Right ventricle myocardium superior (tissue), 1 donor: ENCODE measurements at regions not wholly inside any gene's neighbourhood (a gene's known extent, or its start where the extent isn't known, plus 50 kb on each side); places are given as distances from the start of the nearest gene placed in this dataset.

ENCODE experiments used
- ATAC-seq: fragments of 200-7000 bp; cut with Tn5 transposase; one replicate; pipeline ENCODE4 v1.9.1; 2020; ENCODE audit warnings: mild to moderate bottlenecking; ENCODE audit not compliant: poor library complexity
- DNase-seq: peaks from one replicate; pipeline ENCODE4 v3.0.0-alpha.2; 2020
- intact Hi-C: fragments of 100-400 bp; cut with DNase I; formaldehyde crosslinking; loops from one replicate; pipeline ENCODE4 v1.11.2; 2022
- donor health status: DM: no; HTN: yes; CAD: no; lungs with severe emphysema.

DNA sequence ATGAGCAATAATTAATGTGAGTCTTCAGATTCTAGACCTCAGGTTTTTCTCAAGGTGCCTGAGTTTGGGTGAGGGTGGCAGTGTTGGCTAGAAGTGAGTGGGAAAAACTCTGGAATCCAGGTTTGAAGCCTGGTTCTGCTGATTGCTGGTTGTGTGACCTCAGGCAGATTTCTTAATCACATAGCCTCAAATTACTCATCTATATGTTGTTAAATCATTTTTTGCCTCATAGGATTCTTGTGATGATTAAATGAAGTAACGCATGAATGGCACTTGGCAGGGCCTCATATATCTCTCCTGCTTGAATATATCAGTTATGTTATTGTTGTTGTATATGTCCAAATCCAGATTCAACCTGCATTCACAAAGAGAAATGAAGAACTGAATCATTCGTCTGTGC, 60.5 kb downstream of the NR2F2 start:
- no peak for DNase-seq
- no peak for ATAC-seq
- intact Hi-C loops: no loop called here

DNA sequence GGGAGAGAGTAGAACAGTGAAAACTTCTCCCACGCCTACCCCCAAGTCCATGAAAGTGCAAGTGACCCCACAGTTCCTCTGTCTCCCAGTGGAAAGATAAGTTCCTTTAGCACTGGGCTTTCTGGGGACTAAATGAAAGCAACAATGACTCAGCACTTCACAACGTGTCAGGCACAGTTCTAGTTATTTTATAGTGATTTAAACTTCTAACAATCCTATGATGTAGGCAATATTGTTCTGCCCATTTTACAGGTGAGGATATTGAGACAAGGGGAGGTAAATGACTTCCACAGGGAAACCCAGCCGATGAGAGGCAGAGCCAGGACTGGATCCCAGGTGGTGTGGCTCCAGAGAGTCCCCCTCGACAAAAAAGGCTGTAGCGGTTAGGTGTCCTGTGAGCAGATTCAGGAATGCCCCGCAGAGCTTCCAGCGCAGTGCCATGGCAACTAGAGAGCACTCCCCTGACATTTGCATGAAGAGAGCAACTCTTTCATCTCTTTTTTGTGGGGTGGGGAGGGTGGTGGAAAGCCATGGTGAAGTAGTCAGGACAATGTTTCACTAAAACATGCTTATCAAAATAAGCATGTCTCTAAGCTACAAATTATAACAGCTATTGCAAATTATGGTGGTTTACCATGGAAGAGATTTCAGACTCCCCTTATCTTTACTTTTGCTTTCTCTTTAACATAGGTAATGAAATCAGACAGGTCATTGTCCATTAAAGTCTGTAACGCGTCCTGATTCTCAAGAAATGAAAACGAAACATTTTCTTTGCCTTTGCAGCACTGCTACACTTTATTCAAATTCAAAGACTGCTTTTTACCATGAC, 62.1 kb downstream of the NR2F2 start:
- no peak for ATAC-seq
- DNase-seq: no peak
- intact Hi-C loops: no loop called here

DNA sequence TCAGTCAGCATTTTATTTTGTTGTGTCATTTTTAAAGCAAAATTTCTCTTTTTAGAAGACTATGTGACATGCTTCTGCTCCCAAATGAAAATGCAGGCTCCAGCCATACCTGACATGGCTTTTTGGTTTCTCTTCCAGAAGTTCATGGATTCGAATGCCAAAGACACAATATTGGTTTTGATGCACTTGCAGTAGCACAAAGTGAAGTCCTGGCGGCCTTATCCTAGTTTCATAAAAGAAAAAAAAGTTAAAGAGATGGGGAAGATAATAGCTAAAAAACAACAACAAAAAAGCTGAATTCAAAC, 62.7 kb downstream of the NR2F2 start:
- ATAC-seq (no peak), DNase-seq (no peak)
- intact Hi-C loops: no loop called here

DNA sequence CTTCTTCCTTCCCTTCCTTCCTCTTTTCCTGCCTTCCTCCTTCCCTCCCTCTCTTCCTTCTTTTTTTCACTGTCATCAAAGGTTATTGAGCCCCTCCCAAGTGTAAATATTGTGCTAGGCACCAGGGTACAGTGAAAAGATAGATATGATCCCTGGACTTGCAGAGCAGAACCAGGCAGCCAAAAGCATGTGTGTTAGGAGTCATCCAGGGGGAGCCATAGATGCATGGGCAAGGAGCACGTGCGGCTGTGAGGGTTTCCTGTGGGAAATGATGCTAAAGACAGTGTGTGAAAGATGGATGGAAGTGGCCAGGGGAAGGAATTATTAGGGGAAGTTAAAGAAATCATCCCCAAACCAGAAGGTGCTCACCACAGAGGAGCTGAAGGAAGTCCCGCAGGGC, 65.2 kb downstream of the NR2F2 start:
- intact Hi-C loops: no loop called here

DNA sequence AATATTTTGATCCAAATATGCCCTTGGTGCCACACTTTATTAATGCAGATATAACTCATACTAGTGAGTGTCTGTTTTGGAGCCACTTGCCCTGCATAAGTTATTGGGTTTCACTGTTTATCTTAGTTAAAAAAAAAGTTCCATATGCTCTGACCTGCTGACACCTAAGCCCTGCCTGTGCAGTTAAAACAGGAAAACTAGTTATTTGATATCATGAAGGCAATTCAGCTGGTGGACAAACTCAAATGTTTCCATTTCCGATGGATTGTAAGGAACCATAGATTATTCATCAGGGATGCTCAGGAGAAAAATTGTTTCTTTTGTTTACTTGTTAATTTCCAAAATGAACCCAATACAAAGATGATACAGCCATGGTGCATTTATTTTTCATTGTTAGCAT, 68.3 kb downstream of the NR2F2 start:
- DNase-seq: no peak
- no peak for ATAC-seq
- intact Hi-C loops: no loop called here

More for the DNA sequence above, 65.2 kb downstream of the NR2F2 start:
- DNase-seq: no peak
- ATAC-seq: no peak

DNA sequence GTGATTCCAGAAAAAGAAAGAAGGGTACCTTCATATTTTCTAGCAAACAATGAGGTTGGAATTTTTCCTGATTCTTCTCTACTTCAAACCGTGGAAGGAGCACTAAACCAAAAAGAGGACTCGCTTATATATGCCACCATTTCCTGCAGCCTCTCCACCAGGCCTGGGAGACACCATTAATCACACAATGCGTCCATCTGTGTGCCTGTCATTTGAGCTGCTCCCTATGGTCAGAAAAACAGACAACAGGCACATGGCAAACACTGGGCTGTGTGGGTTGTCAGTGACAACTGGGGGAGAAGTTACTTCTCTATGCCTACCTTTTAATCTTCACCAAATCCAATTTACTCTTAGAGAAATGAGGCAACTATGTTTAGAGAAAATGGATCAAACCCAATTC, 71.9 kb downstream of the NR2F2 start:
- ATAC-seq (no peak), DNase-seq (no peak)
- intact Hi-C loops: no loop called here

DNA sequence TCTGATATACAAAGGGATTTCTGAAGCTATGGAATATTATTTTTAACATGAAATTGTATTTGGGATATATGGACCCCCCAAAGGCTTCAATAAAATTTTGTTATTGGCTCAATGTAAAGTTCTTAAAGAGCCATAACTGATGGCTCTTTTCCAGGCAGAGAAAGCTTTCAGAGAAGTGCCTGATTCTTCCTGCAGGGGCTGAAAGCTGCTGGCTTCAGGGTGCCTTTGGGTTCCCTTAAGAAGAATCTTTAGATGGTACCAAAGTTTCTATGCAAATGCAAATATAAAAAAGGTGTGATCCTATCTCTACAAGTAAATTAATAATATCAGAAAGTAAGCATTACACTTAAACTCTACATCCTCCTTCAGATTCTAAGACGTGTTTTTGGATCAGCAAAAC, 72.6 kb downstream of the NR2F2 start:
- no peak for DNase-seq
- ATAC-seq: no peak
- intact Hi-C loops: no loop called here

DNA sequence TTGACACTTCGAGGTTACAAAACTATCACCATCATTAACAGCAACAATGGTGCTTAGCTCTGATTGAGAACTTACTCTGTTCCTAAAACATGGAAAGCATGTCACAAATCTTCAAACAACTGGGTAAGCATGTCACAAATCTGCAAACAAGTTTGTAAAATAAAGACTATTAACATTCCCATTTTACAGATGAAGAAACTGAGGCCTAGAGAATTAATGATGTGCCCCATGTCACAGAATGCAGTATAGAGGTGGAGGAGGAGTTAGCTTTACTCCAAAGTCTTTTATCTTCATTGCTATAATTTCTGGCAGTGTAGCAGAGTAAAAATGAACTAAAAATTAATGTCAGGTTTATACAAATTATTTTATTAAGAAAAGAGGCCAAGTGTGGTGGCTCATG, 73.4 kb downstream of the NR2F2 start:
- no peak for ATAC-seq

DNA sequence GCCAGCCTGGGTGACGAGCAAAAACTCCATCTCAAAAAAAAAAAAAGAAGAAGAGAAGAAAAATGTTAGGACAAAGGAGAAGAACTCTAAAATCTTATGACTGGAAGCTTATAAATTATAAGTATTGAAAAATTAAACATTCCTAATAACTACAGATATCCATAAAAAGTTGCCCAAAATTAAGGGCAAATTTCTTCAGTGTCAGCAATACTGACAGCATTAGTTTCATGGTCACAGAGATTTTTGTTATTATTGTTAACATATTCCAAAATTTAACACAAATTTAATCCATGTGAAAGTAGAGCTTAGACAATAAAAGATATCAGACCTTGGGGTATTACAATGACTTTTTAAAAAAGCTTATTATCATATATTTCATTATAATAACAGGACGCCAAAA, 74.1 kb downstream of the NR2F2 start:
- DNase-seq (no peak), ATAC-seq (no peak)
- intact Hi-C loops: no loop called here

More for the DNA sequence above, 73.4 kb downstream of the NR2F2 start:
- no peak for DNase-seq
- intact Hi-C loops: no loop called here

DNA sequence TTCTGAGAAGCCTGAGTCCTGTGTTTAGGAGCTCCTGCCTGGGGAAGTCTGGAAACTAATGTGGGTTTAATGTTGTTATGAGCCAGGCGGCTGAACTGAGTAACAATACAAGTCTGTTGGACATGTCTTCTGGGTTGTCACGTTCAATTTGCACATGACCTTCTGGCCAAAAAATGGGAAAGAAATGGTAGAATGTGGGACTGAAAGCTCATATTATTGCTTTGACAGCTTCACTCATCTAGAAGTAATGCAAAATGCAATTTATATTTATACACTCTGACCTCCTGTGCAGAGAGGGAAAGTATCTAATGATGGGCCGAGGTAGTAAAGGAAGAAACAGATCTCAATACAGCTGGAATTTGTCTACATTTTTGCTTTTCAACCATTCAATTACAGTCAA, 75.8 kb downstream of the NR2F2 start:
- ATAC-seq (no peak), DNase-seq (no peak)
- intact Hi-C loops: no loop called here

DNA sequence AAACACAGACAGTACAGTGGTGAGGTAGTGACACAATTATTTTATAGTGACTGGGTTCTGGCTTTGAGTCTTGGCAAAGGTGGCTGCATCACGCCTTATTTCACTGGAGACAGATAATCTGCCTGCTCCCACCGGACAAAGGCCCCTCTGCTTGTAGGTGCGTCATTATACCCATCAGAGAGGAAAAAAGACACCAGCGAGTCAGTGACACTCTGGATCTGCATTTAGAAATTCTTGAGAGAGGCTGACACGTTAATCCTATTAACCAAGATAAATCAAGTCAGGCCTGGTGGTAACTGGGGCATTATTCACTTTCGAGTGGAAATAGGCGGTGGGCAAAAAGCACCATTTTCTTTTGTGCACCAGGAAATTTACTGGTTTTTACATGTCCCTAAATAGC, 76.2 kb downstream of the NR2F2 start:
- ATAC-seq (no peak), DNase-seq (no peak)
- intact Hi-C loops: no loop called here

DNA sequence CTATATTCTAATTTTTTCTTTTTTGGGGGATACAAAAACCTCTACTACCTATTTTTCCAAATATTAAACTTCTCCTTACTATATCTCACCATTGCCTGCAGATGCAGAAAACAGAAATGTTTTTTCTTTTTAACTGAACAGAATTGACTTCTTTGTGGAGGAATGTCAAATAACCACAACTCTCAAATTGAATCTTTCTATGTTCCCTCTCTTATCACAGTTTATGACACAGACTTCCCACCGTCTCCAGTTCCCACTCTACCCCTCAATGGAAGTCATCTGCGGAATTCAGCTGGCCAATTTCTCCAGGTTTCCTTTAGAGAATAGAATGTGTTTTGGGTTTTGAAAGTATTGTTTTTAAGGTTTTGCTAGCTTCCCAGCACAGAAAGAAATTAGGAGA, 77.0 kb downstream of the NR2F2 start:
- intact Hi-C loops: no loop called here
- DNase-seq: no peak
- no peak for ATAC-seq

DNA sequence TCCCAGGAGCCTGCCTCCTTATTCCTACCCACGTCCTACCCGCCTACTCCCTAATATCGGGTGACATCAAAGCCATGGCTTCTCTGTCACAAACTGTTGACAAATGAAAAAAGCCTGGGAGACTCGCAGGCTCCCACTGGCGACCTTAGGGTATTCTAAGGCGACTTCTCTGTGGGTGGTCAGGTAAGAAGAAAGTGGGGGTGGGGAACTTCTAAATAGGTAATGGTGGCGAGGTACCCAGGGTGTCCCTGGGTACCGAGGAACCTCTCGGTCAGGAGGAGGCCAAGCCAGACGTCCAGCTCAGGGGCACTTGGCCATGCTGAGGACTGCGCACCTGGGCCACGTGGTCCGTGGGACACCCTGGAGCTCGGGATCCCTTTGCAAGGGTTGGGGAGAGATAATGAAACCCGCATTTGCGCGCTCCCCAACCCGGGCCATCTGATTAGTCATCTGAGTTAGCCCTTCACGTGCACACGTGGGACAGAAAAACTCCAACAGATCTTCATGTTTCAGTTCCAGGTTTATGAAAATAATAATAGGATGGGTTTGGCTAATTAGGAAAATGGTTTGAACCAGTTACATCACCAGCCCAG, 78.2 kb downstream of the NR2F2 start:
- no peak for DNase-seq
- ATAC-seq: no peak
- intact Hi-C loops: no loop called here

DNA sequence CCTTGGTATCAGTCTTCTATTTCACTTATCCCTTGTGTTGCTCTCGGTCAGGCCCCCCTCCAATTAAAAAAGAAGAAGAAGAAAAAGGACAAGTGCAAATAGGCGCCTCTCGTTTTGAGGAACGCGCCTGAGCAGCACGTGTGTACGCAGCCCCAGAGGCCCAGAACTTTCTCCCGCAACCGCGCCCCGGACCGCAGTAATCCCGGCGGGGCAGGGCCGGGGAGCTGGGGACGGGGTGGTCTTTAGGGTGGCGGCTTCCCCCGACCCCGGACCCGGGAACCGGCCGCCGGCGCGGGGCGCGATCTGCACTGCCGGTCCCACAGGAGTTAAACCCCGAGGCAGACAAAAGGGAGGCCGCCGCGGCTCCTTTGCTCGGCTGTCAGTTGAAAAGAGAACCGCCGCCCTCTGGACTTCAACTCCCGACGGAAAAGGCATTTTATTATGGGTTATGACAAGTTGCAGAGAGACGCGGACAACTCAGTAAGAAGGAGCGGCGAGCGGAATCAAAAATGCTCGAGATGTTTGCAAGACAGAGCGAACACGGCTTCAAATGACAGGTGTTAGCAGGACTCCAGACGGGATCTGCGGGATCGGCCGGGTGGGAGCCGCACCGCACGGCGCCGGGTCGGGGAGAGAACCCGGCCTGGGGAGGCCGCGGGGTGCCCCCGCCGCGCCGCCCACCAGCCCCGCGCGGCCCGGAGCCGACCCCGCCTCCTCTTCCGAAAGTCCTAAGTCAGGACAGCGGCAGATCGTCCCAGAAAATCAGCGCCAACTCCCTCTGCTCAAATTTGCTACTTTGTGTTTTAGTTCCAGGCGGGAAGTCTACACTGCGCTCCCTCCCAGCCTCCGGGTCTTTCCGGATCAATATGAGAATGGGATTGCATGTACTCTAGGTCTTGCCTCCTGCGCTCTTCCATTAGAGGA, 79.0 kb downstream of the NR2F2 start:
- intact Hi-C loops: no loop called here
- no peak for DNase-seq
- no peak for ATAC-seq

DNA sequence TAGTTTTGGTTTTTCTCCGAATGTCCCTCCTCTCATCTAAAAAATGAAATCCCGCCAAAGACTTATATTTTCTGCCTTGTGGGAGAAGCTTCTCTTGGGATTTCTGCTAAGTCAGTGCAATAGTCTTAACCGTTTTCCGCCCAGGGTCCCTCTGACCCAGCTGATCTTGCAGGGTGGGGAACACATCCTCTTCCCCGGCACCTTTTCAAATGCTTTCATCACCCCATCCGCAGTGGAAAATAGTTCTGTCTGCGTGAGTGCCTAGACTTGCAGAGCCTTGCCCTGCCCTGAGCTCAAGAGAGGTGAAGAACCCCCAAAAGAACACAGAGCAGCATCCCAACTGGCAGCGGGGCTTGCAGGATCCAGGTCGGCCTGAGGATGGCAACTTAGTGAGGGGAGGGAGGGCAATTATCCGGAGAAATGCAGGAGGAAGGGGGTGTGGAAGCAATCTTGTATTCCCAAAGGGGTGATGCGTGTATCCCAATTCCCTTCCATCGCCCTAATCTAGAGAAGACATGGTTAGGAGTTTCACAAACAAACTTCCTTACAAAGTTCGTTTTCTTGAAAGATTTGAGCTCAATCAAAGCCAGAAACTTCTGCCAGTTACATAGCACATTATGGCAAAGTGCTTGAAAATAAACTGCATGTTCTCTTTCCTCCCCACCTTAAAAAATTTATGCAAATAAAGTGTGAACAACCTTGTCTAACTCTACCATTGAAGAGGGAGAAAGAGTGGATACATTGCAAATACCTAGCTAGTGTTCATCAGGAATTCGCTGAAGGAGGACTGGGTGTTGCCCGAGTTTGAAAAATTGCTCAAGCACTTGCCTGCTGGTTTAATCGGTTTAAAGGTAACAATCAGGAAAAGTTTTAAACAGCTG, 79.9 kb downstream of the NR2F2 start:
- intact Hi-C loops: no loop called here
- ATAC-seq (no peak), DNase-seq (no peak)

DNA sequence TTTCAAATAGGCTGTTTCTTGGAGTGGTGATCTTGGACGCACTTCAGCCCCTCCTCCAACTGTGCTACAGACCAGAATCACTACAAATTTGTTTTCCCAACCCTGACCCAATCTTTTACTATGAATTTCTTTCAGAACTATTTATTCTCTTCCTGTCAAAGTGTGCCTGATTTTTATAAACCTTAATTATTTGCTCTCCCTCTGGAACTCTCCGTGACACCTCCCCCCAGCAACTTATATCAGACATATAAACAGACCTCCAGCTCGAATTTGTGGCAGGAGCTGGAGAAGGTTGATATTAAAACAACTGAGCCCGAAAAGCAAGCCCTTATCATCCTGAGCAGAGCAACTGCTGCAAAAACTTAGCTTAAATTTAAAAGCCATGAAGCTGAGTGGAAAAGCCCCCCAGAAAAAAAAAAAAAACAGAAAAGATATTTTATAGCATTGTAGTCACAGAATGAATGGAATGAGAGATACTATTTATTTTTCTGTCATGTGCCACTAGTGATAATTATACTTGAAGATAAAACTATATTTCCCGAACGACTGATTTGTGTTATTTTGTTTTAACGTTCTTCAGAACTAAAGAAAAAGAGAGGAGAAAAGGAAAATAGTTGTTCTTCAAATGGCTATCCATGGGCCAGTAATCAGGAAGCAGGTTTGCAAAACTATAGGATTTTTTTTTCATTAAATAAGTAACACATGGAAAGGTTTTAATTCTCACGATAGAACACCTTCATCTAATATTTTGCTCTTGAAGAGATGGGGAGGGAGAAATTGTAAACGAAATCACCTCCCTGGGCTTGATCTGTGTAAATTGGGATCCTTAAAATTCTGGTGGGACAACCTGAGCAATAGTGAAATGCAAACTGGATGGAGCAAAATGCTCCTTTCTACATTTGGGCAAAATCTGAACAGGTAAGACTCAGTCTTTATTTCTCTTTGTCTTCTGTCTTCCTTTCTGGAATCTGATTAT, 80.8 kb downstream of the NR2F2 start:
- intact Hi-C loops: no loop called here
- no peak for ATAC-seq

DNA sequence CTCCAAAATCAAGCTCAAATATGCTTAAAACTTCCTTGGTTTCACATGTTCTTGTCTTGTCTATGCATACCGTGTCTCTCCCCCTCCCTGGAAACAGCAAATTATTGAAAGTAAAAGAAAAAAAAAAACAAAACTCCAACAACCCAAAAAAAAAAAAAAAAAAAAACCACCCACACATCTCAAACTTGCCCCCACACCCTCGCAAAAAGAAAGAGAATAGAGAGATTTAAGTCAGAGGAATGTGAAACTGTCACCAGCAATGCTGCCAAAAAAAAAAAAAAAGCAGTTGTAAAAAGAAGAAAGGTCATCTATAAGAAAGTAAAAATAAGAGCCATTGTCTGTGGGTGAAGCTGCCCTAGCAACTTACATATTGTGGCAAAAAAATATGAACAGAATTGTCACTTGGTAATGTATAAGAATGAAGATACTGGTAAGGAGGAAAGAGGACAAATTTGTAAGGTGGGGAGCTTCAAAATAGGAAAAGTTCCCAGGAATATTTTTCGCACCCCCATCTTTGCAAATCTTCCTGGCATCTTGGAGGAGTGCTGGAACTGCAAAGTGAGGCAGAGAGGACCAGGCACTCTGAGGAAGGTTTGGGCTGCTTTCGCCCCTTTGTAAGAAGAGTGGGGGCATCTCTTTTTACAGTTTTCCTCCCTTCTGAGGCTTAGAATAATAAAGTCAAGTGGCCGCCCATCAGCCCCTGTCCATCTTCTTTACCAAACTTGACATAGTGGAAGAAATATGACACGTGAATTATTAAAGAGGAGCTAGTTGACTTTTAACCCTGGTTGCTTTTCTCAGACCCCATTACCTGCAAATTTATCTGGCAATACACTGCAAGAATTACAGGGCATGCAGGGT, 81.8 kb downstream of the NR2F2 start:
- intact Hi-C loops: no loop called here
- DNase-seq: no peak
- no peak for ATAC-seq

More for the DNA sequence above, 80.8 kb downstream of the NR2F2 start:
- DNase-seq: no peak
